Activated T-cell treated with anti-CD3 and anti-CD28 coated beads for 4 hours (primary cell): ENCODE measurements at regions not wholly inside any gene's neighbourhood (a gene's known extent, or its start where the extent isn't known, plus 50 kb on each side); places are given as distances from the start of the nearest gene placed in this dataset.

Experiments used
- DNase-seq: peaks from one replicate; pipeline ENCODE4 v3.0.0-alpha.2; 2020

- DNase-seq = no peak
Measured at GRCh38 chr19:29439021-29439420, 86.8 kb upstream of the VSTM2B start.

- DNase-seq = no peak
Measured at GRCh38 chr19:29439688-29440550, 85.9 kb upstream of the VSTM2B start.

GRCh38 chr19:29442094-29442493 lies 83.7 kb upstream of the VSTM2B start:
- DNase-seq = no peak

- no peak for DNase-seq
Measured at GRCh38 chr19:29442910-29443309, 82.9 kb upstream of the VSTM2B start.

- no peak for DNase-seq
Measured at GRCh38 chr19:29445246-29445645, 80.5 kb upstream of the VSTM2B start.

GRCh38 chr19:29446361-29446760 lies 79.4 kb upstream of the VSTM2B start:
- DNase-seq = no peak

- no peak for DNase-seq
Measured at GRCh38 chr19:29448046-29448445, 77.7 kb upstream of the VSTM2B start.

- no peak for DNase-seq
Measured at GRCh38 chr19:29449371-29449770, 76.4 kb upstream of the VSTM2B start.

- no peak for DNase-seq
Measured at GRCh38 chr19:29450306-29450705, 75.5 kb upstream of the VSTM2B start.

GRCh38 chr19:29450812-29451211 lies 75.0 kb upstream of the VSTM2B start:
- no peak for DNase-seq

GRCh38 chr19:29454109-29454508 lies 71.7 kb upstream of the VSTM2B start:
- DNase-seq = no peak

- no peak for DNase-seq
Measured at GRCh38 chr19:29457413-29457812, 68.4 kb upstream of the VSTM2B start.

GRCh38 chr19:29467824-29468401 lies 57.9 kb upstream of the VSTM2B start:
- no peak for DNase-seq

- no peak for DNase-seq
Measured at GRCh38 chr19:29475469-29475868, 50.3 kb upstream of the VSTM2B start.
